IMR-90 (cell line): ENCODE measurements at regions not wholly inside any gene's neighbourhood (a gene's known extent, or its start where the extent isn't known, plus 50 kb on each side); places are given as distances from the start of the nearest gene placed in this dataset.

Experiments used
- ATAC-seq: fragments of 200-7000 bp; cut with Tn5 transposase; 2 replicates; pipeline ENCODE4 v1.9.1; 2020; ENCODE audit warnings: low read depth, mild to moderate bottlenecking, moderate library complexity
- BruUV-seq: library from RNA; stranded (reverse); fragments of 400-500 nt; replicated peaks from 2 replicates; lab custom pipeline; 2021; lab: Mats Ljungman, UMichigan
- CTCF ChIA-PET: fragments of 300-600 bp; formaldehyde crosslinking; extraction: SDS; loops from one replicate; lab custom pipeline; 2021; ENCODE audit warnings: antibody characterized with exemption; lab: Yijun Ruan, JAX
- POLR2A ChIA-PET: fragments of 300-600 bp; sonication (Branson Sonifier 250); formaldehyde crosslinking; loops from one replicate; lab custom pipeline; 2022; ENCODE audit warnings: antibody characterized with exemption; ENCODE audit not compliant: unreplicated experiment; lab: Charles Lee
- DNase-seq: peaks from one replicate; pipeline ENCODE4 v3.0.0; 2013
- H2AFZ ChIP-seq: replicated peaks from 2 replicates; pipeline ENCODE3; 2013; ENCODE audit warnings: low read length, mild to moderate bottlenecking; ENCODE audit not compliant: poor library complexity
- H2AK5ac ChIP-seq: 2 replicates; pipeline ENCODE4 v1.6.1; 2013; ENCODE audit warnings: low read depth, low read length, inconsistent platforms
- H2AK9ac ChIP-seq: replicated peaks from 2 replicates; pipeline ENCODE3; 2013; ENCODE audit warnings: mild to moderate bottlenecking, low read depth, low read length, moderate library complexity; ENCODE audit not compliant: poor library complexity
- H2BK120ac ChIP-seq: 2 replicates; pipeline ENCODE4 v1.6.1; 2013; ENCODE audit warnings: low read depth, low read length, inconsistent platforms
- H2BK15ac ChIP-seq: 3 replicates; pipeline ENCODE4 v1.6.1; 2013; ENCODE audit warnings: low read depth, low read length, inconsistent platforms
- H2BK20ac ChIP-seq: 2 replicates; pipeline ENCODE4 v1.6.1; 2013; ENCODE audit warnings: low read depth, mild to moderate bottlenecking, inconsistent platforms, low read length, moderate library complexity
- H2BK5ac ChIP-seq: 2 replicates; pipeline ENCODE4 v1.6.1; 2013; ENCODE audit warnings: mild to moderate bottlenecking, low read depth, low read length, inconsistent platforms; ENCODE audit not compliant: poor library complexity, severe bottlenecking
- H3K14ac ChIP-seq: replicated peaks from 2 replicates; pipeline ENCODE4 v1.6.1; 2013; ENCODE audit warnings: low read depth, low read length, inconsistent platforms
- H3K18ac ChIP-seq: 2 replicates; pipeline ENCODE4 v1.6.1; 2013; ENCODE audit warnings: low read depth, low read length, control low read depth
- H3K23ac ChIP-seq: 2 replicates; pipeline ENCODE4 v1.6.1; 2013; ENCODE audit warnings: low read depth, low read length, inconsistent platforms
- H3K27ac ChIP-seq: 2 replicates; pipeline ENCODE4 v1.5.1; 2013; ENCODE audit warnings: mild to moderate bottlenecking, control low read depth, low read length; ENCODE audit not compliant: insufficient read depth
- H3K27me3 ChIP-seq: 2 replicates; pipeline ENCODE4 v1.6.1; 2013; ENCODE audit warnings: low read length; ENCODE audit not compliant: control insufficient read depth, insufficient read depth
- H3K36me3 ChIP-seq: 2 replicates; pipeline ENCODE4 v1.6.1; 2013; ENCODE audit warnings: low read length, mixed read lengths; ENCODE audit not compliant: control insufficient read depth, insufficient read depth
- H3K4ac ChIP-seq: 2 replicates; pipeline ENCODE4 v1.6.1; 2013; ENCODE audit warnings: low read depth, low read length, inconsistent platforms
- H3K4me1 ChIP-seq: 2 replicates; pipeline ENCODE4 v1.6.1; 2013; ENCODE audit warnings: low read length, mixed read lengths; ENCODE audit not compliant: control insufficient read depth, insufficient read depth
- H3K4me2 ChIP-seq: 2 replicates; pipeline ENCODE4 v1.6.1; 2013; ENCODE audit warnings: low read depth, mild to moderate bottlenecking, control low read depth, low read length, moderate library complexity
- H3K4me3 ChIP-seq: 2 replicates; pipeline ENCODE4 v1.5.1; 2013; ENCODE audit warnings: low read depth, mild to moderate bottlenecking, control low read depth, low read length, moderate library complexity; ENCODE audit not compliant: insufficient read depth
- H3K56ac ChIP-seq: 2 replicates; pipeline ENCODE4 v1.6.1; 2013; ENCODE audit warnings: low read length, inconsistent platforms; ENCODE audit not compliant: insufficient read depth; ENCODE audit errors: extremely low read depth
- H3K79me1 ChIP-seq, 2 experiments: 2 replicates each; pipeline ENCODE4 v1.6.1; 2013; ENCODE audit warnings: low read length in 2 of 2, inconsistent platforms in 1 of 2, low read depth in 1 of 2
- H3K9ac ChIP-seq: 2 replicates; pipeline ENCODE4 v1.6.1; 2013; ENCODE audit warnings: low read depth, low read length, control low read depth
- H3K9me1 ChIP-seq: 2 replicates; pipeline ENCODE4 v1.6.1; 2013; ENCODE audit warnings: low read length, inconsistent platforms; ENCODE audit not compliant: insufficient read depth
- H3K9me3 ChIP-seq: 2 replicates; pipeline ENCODE4 v1.6.1; 2013; ENCODE audit warnings: low read length; ENCODE audit not compliant: control insufficient read depth, insufficient read depth
- H4K20me1 ChIP-seq: 2 replicates; pipeline ENCODE4 v1.6.1; 2013; ENCODE audit warnings: low read length, inconsistent platforms; ENCODE audit not compliant: insufficient read depth
- H4K5ac ChIP-seq: 2 replicates; pipeline ENCODE4 v1.6.1; 2013; ENCODE audit warnings: mild to moderate bottlenecking, low read depth, low read length, control low read depth
- H4K8ac ChIP-seq, 2 experiments: 2 replicates each; pipeline ENCODE4 v1.6.1; 2013; ENCODE audit warnings: low read depth in 2 of 2, low read length in 2 of 2, control low read depth in 1 of 2, inconsistent platforms in 1 of 2
- H4K91ac ChIP-seq: 2 replicates; pipeline ENCODE4 v1.6.1; 2013; ENCODE audit warnings: low read depth, low read length, inconsistent platforms; ENCODE audit not compliant: insufficient read depth
- CEBPB ChIP-seq: IDR thresholded peaks from 2 replicates; pipeline ENCODE4 v1.6.1; 2012; ENCODE audit warnings: low read depth, low read length, improper control_type of control experiment
- CHD1 ChIP-seq: IDR thresholded peaks from 2 replicates; pipeline ENCODE4 v1.6.1; 2012; ENCODE audit warnings: low read depth, low read length, improper control_type of control experiment
- FOS ChIP-seq: fragments of 150-350 bp; IDR thresholded peaks from 2 replicates; pipeline ENCODE4 v1.6.1; 2016; ENCODE audit warnings: low read depth, low read length
- POLR2A ChIP-seq: IDR thresholded peaks from 2 replicates; pipeline ENCODE4 v1.6.1; 2012; ENCODE audit warnings: mild to moderate bottlenecking, low read depth, low read length
- RCOR1 ChIP-seq: IDR thresholded peaks from 2 replicates; pipeline ENCODE4 v1.6.1; 2012; ENCODE audit warnings: mild to moderate bottlenecking, low read length, improper control_type of control experiment; ENCODE audit not compliant: insufficient replicate concordance
- RFX5 ChIP-seq: IDR thresholded peaks from 2 replicates; pipeline ENCODE4 v1.8.0; 2012; ENCODE audit warnings: low read depth, mild to moderate bottlenecking, low read length, moderate library complexity
- SMC3 ChIP-seq: fragments of 150-350 bp; IDR thresholded peaks from 2 replicates; pipeline ENCODE4 v1.6.1; 2016; ENCODE audit warnings: low read depth, mild to moderate bottlenecking, antibody characterized with exemption, low read length, moderate library complexity
- WGBS, 2 experiments: methylation state at CpG; one replicate each; pipeline versions ENCODE4 v1.1.5 to v1.1.7; 2013; ENCODE audit warnings: missing lambda C conversion rate in 2 of 2; ENCODE audit not compliant: insufficient read length in 1 of 2; ENCODE audit errors: extremely low coverage in 2 of 2; 5-methylcytosine and 5-hydroxymethylcytosine counted together
- dilution Hi-C: fragments of 300-500 bp; cut with HindIII; formaldehyde crosslinking; loops from one replicate; pipeline ENCODE4 v1.14.3; 2018; ENCODE audit warnings: low sequenced_read_pairs; ENCODE audit not compliant: unreplicated experiment
- in situ Hi-C: fragments of 300-500 bp; cut with MboI; formaldehyde crosslinking; loops from 3 replicates; pipeline ENCODE4 v1.14.3; 2019; ENCODE audit warnings: low sequenced_read_pairs, inconsistent platforms, mixed read lengths
- intact Hi-C: fragments of 100-400 bp; cut with micrococcal nuclease; formaldehyde crosslinking; loops from 2 replicates; pipeline ENCODE4 v1.10.0; 2022
- TF ChIP-seq, protein P1 (sequence below): conservative IDR thresholded peaks from 2 replicates; pipeline ENCODE4 v1.5.1; 2012; ENCODE audit warnings: mild to moderate bottlenecking, low read depth, low read length, improper control_type of control experiment

DNA sequence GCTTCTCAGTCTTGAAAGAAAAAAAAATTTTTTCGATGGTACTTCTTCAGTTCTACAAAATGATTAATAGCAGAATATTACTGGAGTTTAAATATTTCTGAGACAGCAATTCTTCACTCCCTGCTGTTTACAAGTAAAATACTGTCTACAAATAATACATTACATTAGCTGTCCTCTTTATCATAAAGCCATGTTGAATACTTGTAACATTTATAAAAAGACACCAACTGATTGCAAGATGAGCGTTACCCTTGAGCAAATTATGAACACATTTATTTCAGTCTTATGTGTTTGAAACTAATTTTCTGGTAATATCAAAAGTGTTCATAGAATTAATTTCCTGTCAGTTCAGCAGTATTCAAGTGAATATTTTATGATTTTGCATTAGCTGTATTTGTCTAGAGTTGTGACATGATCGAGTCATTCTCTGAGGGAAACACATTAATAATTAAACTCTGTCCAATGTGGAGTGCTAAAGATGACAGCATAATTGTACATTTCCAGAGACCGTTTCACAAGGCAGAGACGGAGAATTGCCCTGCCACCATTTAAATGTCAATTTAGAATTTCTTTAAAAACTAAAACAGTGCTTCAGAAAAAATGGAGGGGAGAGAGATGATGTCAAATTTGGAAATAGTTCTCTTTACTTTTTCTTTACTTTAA, 1359.0 kb upstream of the ADGRL4 start:
- no peaks in the 10 kb centered on the region for H3K9me3 ChIP-seq
- no peak for ATAC-seq

More for the DNA sequence above, 1359.0 kb upstream of the ADGRL4 start:
- Histone ChIP-seq H3K18ac (no peak overlapping the region), H2BK15ac (no peak overlapping the region), H3K27ac (no peak overlapping the region), H3K9ac (no peak overlapping the region), H3K23ac (no peak overlapping the region), H3K14ac (no peak overlapping the region), H3K4me1 (0 out of 2 replicates have a peak, but pooled peaks cover 1% of the 10 kb centered on the region), H4K91ac (no peak overlapping the region), H2BK120ac (no peak overlapping the region), H3K4ac (no peak overlapping the region), H2AK5ac (no peak overlapping the region), H3K79me1 (no peaks in the 10 kb centered on the region), H3K36me3 (no peaks in the 10 kb centered on the region), H4K20me1 (no peaks in the 10 kb centered on the region), H2AFZ (no peak overlapping the region), H3K4me2 (no peak overlapping the region), H3K56ac (no peak overlapping the region), H2BK5ac (no peak overlapping the region), H3K9me1 (no peaks in the 10 kb centered on the region), H4K8ac (no peak overlapping the region), H4K5ac (no peak overlapping the region), H3K27me3 (no peaks in the 10 kb centered on the region), H3K4me3 (no peak overlapping the region), H2BK20ac (no peak overlapping the region), H2AK9ac (no peak overlapping the region)
- ChIA-PET POLR2A (no interaction called here), CTCF (interaction anchor here (1.4 kb wide), 1 partner anchor 10 kb away, joined by 3 read pairs; no protein-coding TSS in a partner anchor)
- in situ Hi-C loops: no loop called here
- no CpG with 5 or more reads among the region's 5 CpGs for WGBS, 2 experiments
- dilution Hi-C loops: no loop called here
- no TSS peak for BruUV-seq
- DNase-seq: no peak
- TF ChIP-seq CHD1: no peak
- TF ChIP-seq CEBPB: no peak
- TF ChIP-seq, protein P1, sequence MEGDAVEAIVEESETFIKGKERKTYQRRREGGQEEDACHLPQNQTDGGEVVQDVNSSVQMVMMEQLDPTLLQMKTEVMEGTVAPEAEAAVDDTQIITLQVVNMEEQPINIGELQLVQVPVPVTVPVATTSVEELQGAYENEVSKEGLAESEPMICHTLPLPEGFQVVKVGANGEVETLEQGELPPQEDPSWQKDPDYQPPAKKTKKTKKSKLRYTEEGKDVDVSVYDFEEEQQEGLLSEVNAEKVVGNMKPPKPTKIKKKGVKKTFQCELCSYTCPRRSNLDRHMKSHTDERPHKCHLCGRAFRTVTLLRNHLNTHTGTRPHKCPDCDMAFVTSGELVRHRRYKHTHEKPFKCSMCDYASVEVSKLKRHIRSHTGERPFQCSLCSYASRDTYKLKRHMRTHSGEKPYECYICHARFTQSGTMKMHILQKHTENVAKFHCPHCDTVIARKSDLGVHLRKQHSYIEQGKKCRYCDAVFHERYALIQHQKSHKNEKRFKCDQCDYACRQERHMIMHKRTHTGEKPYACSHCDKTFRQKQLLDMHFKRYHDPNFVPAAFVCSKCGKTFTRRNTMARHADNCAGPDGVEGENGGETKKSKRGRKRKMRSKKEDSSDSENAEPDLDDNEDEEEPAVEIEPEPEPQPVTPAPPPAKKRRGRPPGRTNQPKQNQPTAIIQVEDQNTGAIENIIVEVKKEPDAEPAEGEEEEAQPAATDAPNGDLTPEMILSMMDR: no peak
- TF ChIP-seq RCOR1: no peak
- TF ChIP-seq SMC3: no peak
- TF ChIP-seq FOS: no peak
- TF ChIP-seq POLR2A: no peak
- TF ChIP-seq RFX5: no peak
- intact Hi-C loops: no loop called here
